Kidney (tissue), 13 donors: ENCODE measurements at regions not wholly inside any gene's neighbourhood (a gene's known extent, or its start where the extent isn't known, plus 50 kb on each side); places are given as distances from the start of the nearest gene placed in this dataset.

Experiments
- DNase-seq, 5 donors: peaks; one replicate each; pipeline ENCODE4 v3.0.0-alpha.2; 2013 to 2020
- FAIRE-seq: peaks from 2 replicates; lab custom pipeline; 2012; peaks lifted over from hg19 to GRCh38; lab: Jason Lieb, UNC
- H3K27ac ChIP-seq, 2 donors: one replicate each; pipeline ENCODE4 v1.7.0; 2013; ENCODE audit warnings: low read depth in 2 of 2, low read length in 2 of 2, inconsistent platforms in 1 of 2
- H3K27me3 ChIP-seq: one replicate; pipeline ENCODE4 v1.7.1; 2013; ENCODE audit warnings: low read length, inconsistent platforms; ENCODE audit not compliant: control insufficient read depth, insufficient read depth
- H3K36me3 ChIP-seq, 3 donors: one replicate each; pipeline versions ENCODE4 v1.7.0 to v1.7.1; 2013; ENCODE audit warnings: low read length in 3 of 3, control low read depth in 1 of 3, inconsistent platforms in 1 of 3; ENCODE audit not compliant: insufficient read depth in 3 of 3, control insufficient read depth in 2 of 3
- H3K4me1 ChIP-seq, 3 donors: one replicate each; pipeline versions ENCODE4 v1.7.0 to v1.7.1; 2013; ENCODE audit warnings: low read length in 3 of 3, inconsistent platforms in 1 of 3, low read depth in 1 of 3; ENCODE audit not compliant: control insufficient read depth in 2 of 3, insufficient read depth in 2 of 3
- H3K4me3 ChIP-seq, 3 donors: one replicate each; pipeline versions ENCODE4 v1.7.0 to v1.8.1; 2013; ENCODE audit warnings: low read length in 3 of 3, control low read depth in 1 of 3, inconsistent platforms in 1 of 3
- H3K9ac ChIP-seq, 3 donors: one replicate each; pipeline versions ENCODE4 v1.7.0 to v1.7.1; 2013; ENCODE audit warnings: low read length in 3 of 3, control low read depth in 1 of 3, inconsistent platforms in 1 of 3
- H3K9me3 ChIP-seq, 3 donors: one replicate each; pipeline versions ENCODE4 v1.7.0 to v1.7.1; 2013; ENCODE audit warnings: low read length in 3 of 3, control low read depth in 1 of 3, inconsistent platforms in 1 of 3; ENCODE audit not compliant: control insufficient read depth in 2 of 3, insufficient read depth in 1 of 3
- CTCF ChIP-seq: IDR thresholded peaks from 3 replicates; pipeline ENCODE4 v1.5.1; 2012; ENCODE audit warnings: mild to moderate bottlenecking, moderate library complexity, borderline replicate concordance; ENCODE audit not compliant: insufficient read depth; ENCODE audit errors: extremely low read depth
- intact Hi-C: fragments of 100-400 bp; cut with DNase I; formaldehyde crosslinking; loops from one replicate; pipeline ENCODE4 v1.11.1; 2022
- donor health status: control.
- donor health status: control.
- donor health status: control.
- donor health status: control.
- donor health status: control.
- donor health status: DM: yes; HTN: yes; CAD: no.
- donor health status: Normal renal cell carcinoma (clear cell type).

- Histone ChIP-seq H3K9me3 (no peaks in the 10 kb centered on the region), H3K36me3 (no peaks in the 10 kb centered on the region), H3K4me1 (no peaks in the 10 kb centered on the region), H3K27me3 (no peaks in the 10 kb centered on the region), H3K27ac (no peak overlapping the region), H3K9ac (no peak overlapping the region), H3K4me3 (no peak overlapping the region)
- no peak for FAIRE-seq
- intact Hi-C loops: no loop called here
- DNase-seq: no peak
- TF ChIP-seq CTCF: no peak
These were observed 132.9 kb upstream of the CCDC68 start for GRCh38 chr18:55092166-55092565.

- no peaks in the 10 kb centered on the region for H3K36me3 ChIP-seq
- H3K4me3 ChIP-seq: no peak overlapping the region
- DNase-seq: no peak
- H3K4me1 ChIP-seq: no peaks in the 10 kb centered on the region
- TF ChIP-seq CTCF: no peak
- no peaks in the 10 kb centered on the region for H3K9me3 ChIP-seq
- H3K27ac ChIP-seq: no peak overlapping the region
- H3K9ac ChIP-seq: no peak overlapping the region
- no peak for FAIRE-seq
- H3K27me3 ChIP-seq: no peaks in the 10 kb centered on the region
- intact Hi-C loops: no loop called here
These were observed 131.4 kb upstream of the CCDC68 start for GRCh38 chr18:55090564-55091188.

GRCh38 chr18:55089610-55090009, 130.3 kb upstream of the CCDC68 start:
- intact Hi-C loops: no loop called here
- H3K27me3 ChIP-seq: no peaks in the 10 kb centered on the region
- no peak overlapping the region for H3K4me3 ChIP-seq
- H3K36me3 ChIP-seq: no peaks in the 10 kb centered on the region
- no peak for TF ChIP-seq CTCF
- FAIRE-seq (no peak), DNase-seq (no peak)
- no peaks in the 10 kb centered on the region for H3K9me3 ChIP-seq
- no peak overlapping the region for H3K9ac ChIP-seq
- H3K27ac ChIP-seq: no peak overlapping the region
- no peaks in the 10 kb centered on the region for H3K4me1 ChIP-seq

GRCh38 chr18:55088561-55088960, 129.3 kb upstream of the CCDC68 start:
- H3K9ac ChIP-seq: no peak overlapping the region
- H3K4me3 ChIP-seq: no peak overlapping the region
- intact Hi-C loops: no loop called here
- no peak for TF ChIP-seq CTCF
- no peaks in the 10 kb centered on the region for H3K4me1 ChIP-seq
- H3K27me3 ChIP-seq: no peaks in the 10 kb centered on the region
- FAIRE-seq: no peak
- peak in 1 of 5 donors; percentile 27 for DNase-seq
- H3K9me3 ChIP-seq: no peaks in the 10 kb centered on the region
- no peaks in the 10 kb centered on the region for H3K36me3 ChIP-seq
- H3K27ac ChIP-seq: no peak overlapping the region
